ENCODE measurements at regions not wholly inside any gene's neighbourhood (a gene's known extent, or its start where the extent isn't known, plus 50 kb on each side); places are given as distances from the start of the nearest gene placed in this dataset.

GRCh38 chr6:100311707-100312251, 152.9 kb downstream of the SIM1 start:
- TF ChIP-seq CTCF (IDR thresholded peaks at IDR 0.05): no peak
- TF ChIP-seq EZH2 (IDR thresholded peaks at IDR 0.05; ENCODE audit: borderline replicate concordance, insufficient read depth, low read depth, low read length, poor library complexity, severe bottlenecking): no peak
